Neuron (in vitro differentiated cells): ENCODE measurements at regions not wholly inside any gene's neighbourhood (a gene's known extent, or its start where the extent isn't known, plus 50 kb on each side); places are given as distances from the start of the nearest gene placed in this dataset.

Source experiments
- H2AFZ ChIP-seq: one replicate; pipeline ENCODE4 v1.6.1; 2013; ENCODE audit warnings: low read depth, mild to moderate bottlenecking, inconsistent platforms, low read length, moderate library complexity
- H3K27me3 ChIP-seq: one replicate; pipeline ENCODE4 v1.6.1; 2013; ENCODE audit warnings: low read length; ENCODE audit not compliant: insufficient read depth
- H3K36me3 ChIP-seq: one replicate; pipeline ENCODE4 v1.6.1; 2013; ENCODE audit warnings: low read length; ENCODE audit not compliant: insufficient read depth
- H3K4me1 ChIP-seq: one replicate; pipeline ENCODE4 v1.6.1; 2013; ENCODE audit warnings: low read length; ENCODE audit not compliant: insufficient read depth
- H3K4me3 ChIP-seq: 2 replicates; pipeline ENCODE4 v1.5.1; 2013; ENCODE audit warnings: mild to moderate bottlenecking, low read length, moderate library complexity
- H3K9me3 ChIP-seq: one replicate; pipeline ENCODE4 v1.6.1; 2013; ENCODE audit warnings: low read length

- Histone ChIP-seq H2AFZ (no peak overlapping the region), H3K36me3 (no peaks in the 10 kb centered on the region), H3K4me1 (peaks cover 16% of the 10 kb centered on the region), H3K27me3 (no peaks in the 10 kb centered on the region), H3K4me3 (no peak overlapping the region), H3K9me3 (no peaks in the 10 kb centered on the region)
These were observed 448.9 kb upstream of the ADGRL2 start for GRCh38 chr1:81351864-81352263.

- H2AFZ ChIP-seq = no peak overlapping the region
- H3K9me3 ChIP-seq = peaks cover 3% of the 10 kb centered on the region
- peaks cover 4% of the 10 kb centered on the region for H3K36me3 ChIP-seq
- H3K27me3 ChIP-seq = no peaks in the 10 kb centered on the region
- peaks cover 16% of the 10 kb centered on the region for H3K4me1 ChIP-seq
- no peak overlapping the region for H3K4me3 ChIP-seq
These were observed 451.4 kb upstream of the ADGRL2 start for GRCh38 chr1:81349194-81349965.

DNA sequence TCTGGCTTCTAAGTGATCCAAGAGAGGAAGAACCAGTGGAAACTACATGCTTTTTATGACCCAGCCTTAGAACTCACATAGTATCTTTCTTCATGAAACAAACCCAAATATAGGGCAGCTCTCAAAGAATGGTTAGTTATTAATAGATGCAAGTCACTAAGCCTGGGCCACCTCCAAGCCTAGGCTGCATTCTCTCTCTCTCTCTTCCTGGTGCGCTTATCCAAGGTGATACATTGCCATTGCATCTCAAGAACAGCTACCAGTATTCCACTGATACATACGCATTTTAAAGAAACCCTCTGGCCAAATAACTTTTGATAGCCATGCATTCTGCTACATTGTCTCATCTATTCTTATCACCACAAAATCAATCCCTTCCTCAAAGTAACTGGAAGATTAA lies 455.6 kb upstream of the ADGRL2 start:
- Histone ChIP-seq H3K4me1 (peaks cover 19% of the 10 kb centered on the region), H3K4me3 (no peak overlapping the region), H2AFZ (no peak overlapping the region), H3K36me3 (peaks cover 6% of the 10 kb centered on the region), H3K9me3 (peaks cover 3% of the 10 kb centered on the region), H3K27me3 (no peaks in the 10 kb centered on the region)

DNA sequence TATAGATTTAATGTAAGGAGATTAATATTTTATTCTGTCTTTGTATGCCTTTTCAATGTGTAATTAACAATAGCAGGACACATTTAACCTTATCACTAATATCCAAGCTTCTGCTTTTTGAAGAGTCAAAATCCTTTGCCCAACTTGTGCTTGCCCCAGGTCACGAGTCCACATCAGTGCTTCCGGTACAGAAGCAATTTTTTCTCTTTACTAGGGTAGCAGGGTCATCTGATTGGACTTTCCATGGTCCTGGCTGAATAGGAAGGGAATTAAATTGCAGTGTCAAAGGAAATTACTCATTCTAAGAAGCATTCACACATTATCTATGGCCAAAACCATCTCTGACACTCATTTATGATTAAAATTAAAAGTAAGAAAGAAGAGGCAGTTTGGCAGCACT lies 460.5 kb upstream of the ADGRL2 start:
- Histone ChIP-seq H3K4me3 (no peak overlapping the region), H3K9me3 (peaks cover 10% of the 10 kb centered on the region)

DNA sequence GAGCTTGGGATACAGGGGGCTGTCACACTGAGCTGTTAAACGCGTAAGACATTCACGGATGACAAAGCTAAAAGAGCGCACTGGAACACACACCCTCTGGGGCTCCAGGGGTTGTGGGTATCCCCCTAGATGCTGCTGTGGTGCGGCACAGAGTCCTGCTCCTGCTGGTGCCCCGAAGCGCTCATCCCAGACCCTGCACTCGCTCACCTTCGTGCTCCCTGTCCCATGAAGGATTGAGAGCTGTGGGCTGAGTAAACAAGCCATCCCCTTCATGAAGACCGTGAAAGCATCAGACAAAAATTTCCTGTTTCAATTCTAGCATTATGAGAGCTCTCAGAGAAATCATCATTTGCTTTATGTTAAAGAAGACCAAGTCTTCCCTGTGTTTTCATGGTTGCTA lies 463.5 kb upstream of the ADGRL2 start:
- peaks cover 7% of the 10 kb centered on the region for H3K4me1 ChIP-seq
- peaks cover 8% of the 10 kb centered on the region for H3K9me3 ChIP-seq
- no peak overlapping the region for H2AFZ ChIP-seq
- no peaks in the 10 kb centered on the region for H3K27me3 ChIP-seq
- H3K36me3 ChIP-seq = peaks cover 7% of the 10 kb centered on the region
- no peak overlapping the region for H3K4me3 ChIP-seq

More for the DNA sequence above, 460.5 kb upstream of the ADGRL2 start:
- H3K4me1 ChIP-seq = peaks cover 7% of the 10 kb centered on the region
- H2AFZ ChIP-seq = no peak overlapping the region
- peaks cover 10% of the 10 kb centered on the region for H3K36me3 ChIP-seq
- H3K27me3 ChIP-seq = no peaks in the 10 kb centered on the region

DNA sequence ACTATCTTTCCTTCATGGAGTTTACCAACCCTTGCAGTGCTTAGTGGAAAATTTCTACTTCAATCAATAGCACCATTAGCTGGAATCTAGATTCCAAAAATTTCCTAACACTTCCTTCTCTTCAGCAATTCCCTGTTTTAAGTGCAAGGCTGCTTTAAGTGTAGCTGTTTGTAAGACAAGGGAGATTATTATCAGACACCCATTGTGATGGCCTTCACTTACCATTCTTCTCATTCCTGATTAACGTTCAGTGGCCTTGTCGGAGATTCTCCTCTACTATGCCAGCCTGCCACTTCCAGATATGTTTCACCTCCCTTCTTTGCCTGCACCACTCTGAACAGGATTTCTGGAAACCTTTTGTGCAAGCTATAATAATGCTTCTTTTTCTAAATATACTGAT lies 464.9 kb upstream of the ADGRL2 start:
- no peaks in the 10 kb centered on the region for H3K27me3 ChIP-seq
- peaks cover 8% of the 10 kb centered on the region for H3K9me3 ChIP-seq
- H3K4me3 ChIP-seq = no peak overlapping the region
- H2AFZ ChIP-seq = no peak overlapping the region
- H3K4me1 ChIP-seq = peaks cover 7% of the 10 kb centered on the region
- peaks cover 7% of the 10 kb centered on the region for H3K36me3 ChIP-seq

DNA sequence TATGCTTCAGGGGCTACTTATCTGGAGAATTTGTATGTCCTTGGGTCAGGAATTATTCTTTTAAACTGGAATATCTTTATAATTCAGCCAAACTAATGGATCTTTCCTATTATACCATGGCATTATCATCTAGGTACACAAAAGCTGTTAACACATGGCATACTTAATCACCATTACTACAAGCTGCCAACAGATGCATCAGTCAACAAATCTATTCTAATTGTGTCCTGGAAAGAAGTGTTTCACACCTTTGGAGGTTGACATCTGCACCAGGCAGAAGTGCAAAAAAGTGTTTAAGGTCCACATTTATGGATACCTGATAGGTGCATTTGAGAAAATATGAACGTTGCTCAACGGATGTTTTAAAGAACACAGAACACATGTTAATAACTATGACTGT lies 470.2 kb upstream of the ADGRL2 start:
- Histone ChIP-seq H3K4me3 (no peak overlapping the region), H3K27me3 (no peaks in the 10 kb centered on the region)

GRCh38 chr1:81330111-81330510 lies 470.6 kb upstream of the ADGRL2 start:
- Histone ChIP-seq H3K4me1 (peaks cover 51% of the 10 kb centered on the region), H3K27me3 (no peaks in the 10 kb centered on the region), H3K9me3 (no peaks in the 10 kb centered on the region), H2AFZ (no peak overlapping the region), H3K36me3 (peaks cover 2% of the 10 kb centered on the region), H3K4me3 (no peak overlapping the region)

More for the DNA sequence above, 470.2 kb upstream of the ADGRL2 start:
- Histone ChIP-seq H2AFZ (no peak overlapping the region), H3K36me3 (peaks cover 2% of the 10 kb centered on the region), H3K4me1 (peaks cover 48% of the 10 kb centered on the region), H3K9me3 (no peaks in the 10 kb centered on the region)

DNA sequence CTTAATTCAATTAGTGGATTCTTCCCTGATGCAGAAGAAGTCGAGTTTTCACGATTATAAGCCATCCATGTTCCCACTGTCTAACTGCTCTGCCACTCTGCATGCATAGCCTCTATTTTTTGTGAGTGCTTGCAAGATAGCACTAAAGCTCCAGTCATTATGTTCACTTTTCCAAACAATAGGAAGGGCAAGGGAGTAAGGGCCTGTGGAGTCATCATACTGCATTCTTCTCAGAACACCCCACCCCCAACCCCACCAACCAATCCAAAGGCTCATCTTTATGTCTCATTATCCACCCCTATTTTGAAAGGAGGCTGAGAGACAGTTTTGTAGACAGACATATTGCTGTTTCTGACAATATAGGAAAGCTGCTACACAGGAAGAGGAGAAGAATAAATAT lies 471.7 kb upstream of the ADGRL2 start:
- peak overlapping the region; percentile 15 for H3K4me3 ChIP-seq
- H3K36me3 ChIP-seq = no peaks in the 10 kb centered on the region
- H3K27me3 ChIP-seq = no peaks in the 10 kb centered on the region
- no peak overlapping the region for H2AFZ ChIP-seq
- no peaks in the 10 kb centered on the region for H3K9me3 ChIP-seq
- H3K4me1 ChIP-seq = peaks cover 51% of the 10 kb centered on the region

GRCh38 chr1:81327743-81328142 lies 473.0 kb upstream of the ADGRL2 start:
- H3K9me3 ChIP-seq = no peaks in the 10 kb centered on the region
- no peak overlapping the region for H2AFZ ChIP-seq
- peaks cover 51% of the 10 kb centered on the region for H3K4me1 ChIP-seq
- H3K36me3 ChIP-seq = no peaks in the 10 kb centered on the region
- no peaks in the 10 kb centered on the region for H3K27me3 ChIP-seq
- H3K4me3 ChIP-seq = no peak overlapping the region

DNA sequence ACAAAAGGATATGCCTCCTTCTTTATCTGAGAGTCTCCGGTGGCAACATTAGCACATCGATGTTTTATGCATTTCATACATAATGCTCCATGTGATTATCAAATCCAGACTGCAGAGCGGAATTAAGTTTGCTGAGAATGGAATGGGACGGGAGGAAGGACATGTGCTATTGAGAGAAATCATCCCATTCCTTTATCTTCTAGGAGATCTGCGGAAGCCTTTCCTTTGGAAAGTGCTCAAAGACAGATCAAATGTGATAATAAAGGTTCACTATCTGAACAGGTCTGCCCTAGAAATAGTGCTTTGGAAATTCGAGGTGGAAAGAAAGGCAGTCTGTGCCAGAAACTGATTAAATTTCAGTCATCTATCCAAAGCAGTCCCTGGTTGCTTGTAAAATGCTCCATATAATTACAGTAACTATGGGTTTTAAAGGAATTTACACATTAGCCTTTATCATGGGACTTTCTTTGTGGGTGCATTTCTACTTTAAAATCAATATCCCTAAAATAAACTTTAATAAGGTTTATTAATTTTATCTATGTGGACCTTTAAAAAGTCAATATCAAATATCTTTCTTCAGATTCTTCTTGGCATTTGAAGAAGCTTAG lies 473.5 kb upstream of the ADGRL2 start:
- H3K4me3 ChIP-seq = no peak overlapping the region

GRCh38 chr1:81326212-81326611 lies 474.5 kb upstream of the ADGRL2 start:
- H3K36me3 ChIP-seq = no peaks in the 10 kb centered on the region
- no peaks in the 10 kb centered on the region for H3K9me3 ChIP-seq
- H3K27me3 ChIP-seq = no peaks in the 10 kb centered on the region
- H2AFZ ChIP-seq = no peak overlapping the region
- H3K4me1 ChIP-seq = peaks cover 51% of the 10 kb centered on the region
- no peak overlapping the region for H3K4me3 ChIP-seq

More for the DNA sequence above, 473.5 kb upstream of the ADGRL2 start:
- no peaks in the 10 kb centered on the region for H3K36me3 ChIP-seq
- peaks cover 51% of the 10 kb centered on the region for H3K4me1 ChIP-seq
- no peak overlapping the region for H2AFZ ChIP-seq
- no peaks in the 10 kb centered on the region for H3K27me3 ChIP-seq
- H3K9me3 ChIP-seq = no peaks in the 10 kb centered on the region

DNA sequence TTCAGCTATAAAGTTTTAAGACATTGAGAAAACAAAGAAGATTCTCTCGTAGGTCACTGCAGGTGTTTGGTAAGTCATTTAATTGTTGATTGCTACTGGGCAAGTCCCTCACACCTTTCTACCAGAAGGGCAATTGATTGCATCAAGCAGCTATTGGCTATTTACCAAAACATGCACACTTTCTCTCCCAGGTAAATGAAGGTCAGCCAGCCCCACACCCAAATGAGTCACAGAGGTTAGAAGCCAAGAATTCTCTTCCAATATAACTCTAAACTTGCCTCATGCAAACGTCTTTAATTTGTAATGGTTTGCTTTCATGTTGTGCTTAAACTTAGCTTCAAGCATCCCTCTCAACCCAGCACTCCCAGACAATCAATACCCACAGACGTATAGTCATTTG lies 475.3 kb upstream of the ADGRL2 start:
- no peaks in the 10 kb centered on the region for H3K27me3 ChIP-seq
- H3K9me3 ChIP-seq = no peaks in the 10 kb centered on the region
- no peak overlapping the region for H3K4me3 ChIP-seq
- no peaks in the 10 kb centered on the region for H3K36me3 ChIP-seq
- no peak overlapping the region for H2AFZ ChIP-seq
- H3K4me1 ChIP-seq = peaks cover 51% of the 10 kb centered on the region
